GM12872 (cell line): ENCODE measurements at regions not wholly inside any gene's neighbourhood (a gene's known extent, or its start where the extent isn't known, plus 50 kb on each side); places are given as distances from the start of the nearest gene placed in this dataset.

Source experiments
- TF ChIP-seq, protein P1 (sequence below): IDR thresholded peaks from 3 replicates; pipeline ENCODE4 v1.5.1; 2011; ENCODE audit warnings: low read depth, mild to moderate bottlenecking, low read length, moderate library complexity; ENCODE audit not compliant: insufficient read depth

DNA sequence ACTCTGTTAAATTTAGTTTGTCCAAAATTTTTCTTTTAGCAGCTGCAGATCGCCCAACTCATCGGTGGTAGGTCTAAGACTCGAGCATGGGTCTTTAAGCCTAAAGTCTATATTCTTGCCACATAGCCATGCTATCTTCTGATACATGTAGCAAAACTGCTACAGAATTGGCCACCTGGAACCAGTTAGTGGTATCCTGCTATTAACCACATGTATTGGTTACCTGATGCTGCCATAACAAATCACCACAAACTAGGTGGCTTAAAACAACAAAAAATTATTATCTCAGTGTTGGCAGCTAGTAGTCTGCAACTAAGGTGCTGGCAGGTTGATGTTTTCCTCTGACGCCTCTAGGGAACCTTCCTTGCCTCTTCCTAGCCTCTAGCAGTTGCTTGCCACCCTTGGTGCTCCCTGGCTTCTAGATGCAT is 96.7 kb upstream of the PIK3CG start:
- TF ChIP-seq, protein P1, sequence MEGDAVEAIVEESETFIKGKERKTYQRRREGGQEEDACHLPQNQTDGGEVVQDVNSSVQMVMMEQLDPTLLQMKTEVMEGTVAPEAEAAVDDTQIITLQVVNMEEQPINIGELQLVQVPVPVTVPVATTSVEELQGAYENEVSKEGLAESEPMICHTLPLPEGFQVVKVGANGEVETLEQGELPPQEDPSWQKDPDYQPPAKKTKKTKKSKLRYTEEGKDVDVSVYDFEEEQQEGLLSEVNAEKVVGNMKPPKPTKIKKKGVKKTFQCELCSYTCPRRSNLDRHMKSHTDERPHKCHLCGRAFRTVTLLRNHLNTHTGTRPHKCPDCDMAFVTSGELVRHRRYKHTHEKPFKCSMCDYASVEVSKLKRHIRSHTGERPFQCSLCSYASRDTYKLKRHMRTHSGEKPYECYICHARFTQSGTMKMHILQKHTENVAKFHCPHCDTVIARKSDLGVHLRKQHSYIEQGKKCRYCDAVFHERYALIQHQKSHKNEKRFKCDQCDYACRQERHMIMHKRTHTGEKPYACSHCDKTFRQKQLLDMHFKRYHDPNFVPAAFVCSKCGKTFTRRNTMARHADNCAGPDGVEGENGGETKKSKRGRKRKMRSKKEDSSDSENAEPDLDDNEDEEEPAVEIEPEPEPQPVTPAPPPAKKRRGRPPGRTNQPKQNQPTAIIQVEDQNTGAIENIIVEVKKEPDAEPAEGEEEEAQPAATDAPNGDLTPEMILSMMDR, result no peak

DNA sequence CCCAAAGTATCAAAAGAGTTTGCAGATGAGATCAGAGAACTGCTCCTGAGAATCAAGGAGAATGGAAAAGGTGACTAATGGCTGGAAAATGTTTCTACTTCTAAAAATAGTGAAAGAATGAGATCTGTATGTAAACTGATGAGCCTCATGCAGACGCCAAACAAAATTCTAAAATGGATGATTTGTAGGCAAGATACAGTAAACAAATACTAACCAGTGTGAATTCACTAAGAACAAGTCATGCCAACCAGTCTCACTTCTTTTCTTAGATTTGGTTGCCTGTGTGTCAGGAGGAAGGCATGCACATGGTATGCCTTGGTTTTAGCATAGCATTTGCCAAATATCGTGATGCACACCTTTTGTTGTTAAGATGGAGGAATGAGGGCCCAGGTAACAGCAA is 94.9 kb upstream of the PIK3CG start:
- TF ChIP-seq, protein P1, result no peak

DNA sequence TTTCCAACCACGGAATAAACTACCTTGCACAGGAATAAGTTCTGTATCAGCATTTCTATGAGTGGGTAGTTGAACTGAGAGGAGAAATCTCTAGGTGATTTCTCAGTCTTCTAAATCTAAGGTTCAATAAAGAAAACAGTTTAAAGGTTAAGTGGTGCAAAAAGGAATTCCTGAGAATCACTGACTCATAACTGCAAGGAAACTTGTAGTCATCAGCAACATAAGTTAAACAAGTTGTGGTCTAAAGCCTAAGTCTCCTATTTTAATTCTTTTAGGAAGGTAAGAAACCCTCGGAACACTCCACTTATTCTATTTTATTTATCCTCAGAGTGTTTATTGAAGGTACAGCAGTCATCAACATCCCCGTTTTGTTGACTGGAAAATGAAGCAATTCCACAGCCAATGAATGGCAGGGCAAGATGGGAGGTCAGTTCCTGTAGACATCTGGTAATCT is 92.4 kb upstream of the PIK3CG start:
- TF ChIP-seq, protein P1, result no peak

DNA sequence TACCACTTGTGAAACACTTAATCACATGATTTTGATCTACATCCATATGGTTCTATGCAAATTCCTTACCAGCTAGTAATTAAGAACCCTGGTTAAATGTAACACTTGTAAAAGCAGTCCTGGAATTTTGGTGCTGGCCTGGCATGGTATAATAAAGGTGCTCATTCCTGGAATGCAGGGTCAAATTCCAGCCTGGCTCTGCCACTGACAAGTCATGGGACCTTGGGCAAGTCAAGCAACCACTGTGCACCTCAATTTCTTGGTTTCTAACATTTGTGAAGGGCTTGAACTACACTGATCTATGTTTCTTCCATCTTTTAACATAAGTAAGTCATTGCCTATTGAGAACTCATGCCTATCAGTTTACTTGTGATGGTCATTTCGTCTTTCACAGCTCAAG is 91.9 kb upstream of the PIK3CG start:
- TF ChIP-seq, protein P1, result no peak

DNA sequence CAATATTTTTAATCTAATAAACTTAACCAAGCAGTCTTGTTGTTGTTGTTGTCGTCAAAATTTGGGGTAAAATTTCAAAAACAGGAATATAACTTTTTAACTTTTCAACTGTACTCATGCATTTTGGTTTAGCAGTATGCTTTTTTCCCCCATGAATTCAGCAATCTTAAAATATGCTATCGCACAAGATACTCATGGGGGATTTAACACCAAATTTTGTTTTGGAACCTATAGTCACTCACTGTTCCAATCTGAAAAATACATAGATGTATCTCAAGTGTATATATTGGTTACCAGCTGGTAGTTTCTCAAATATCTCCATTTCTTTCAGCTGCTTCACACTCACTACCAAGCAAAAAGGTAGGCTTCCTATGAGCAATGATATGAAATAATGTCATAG is 91.4 kb upstream of the PIK3CG start:
- TF ChIP-seq, protein P1, result no peak

DNA sequence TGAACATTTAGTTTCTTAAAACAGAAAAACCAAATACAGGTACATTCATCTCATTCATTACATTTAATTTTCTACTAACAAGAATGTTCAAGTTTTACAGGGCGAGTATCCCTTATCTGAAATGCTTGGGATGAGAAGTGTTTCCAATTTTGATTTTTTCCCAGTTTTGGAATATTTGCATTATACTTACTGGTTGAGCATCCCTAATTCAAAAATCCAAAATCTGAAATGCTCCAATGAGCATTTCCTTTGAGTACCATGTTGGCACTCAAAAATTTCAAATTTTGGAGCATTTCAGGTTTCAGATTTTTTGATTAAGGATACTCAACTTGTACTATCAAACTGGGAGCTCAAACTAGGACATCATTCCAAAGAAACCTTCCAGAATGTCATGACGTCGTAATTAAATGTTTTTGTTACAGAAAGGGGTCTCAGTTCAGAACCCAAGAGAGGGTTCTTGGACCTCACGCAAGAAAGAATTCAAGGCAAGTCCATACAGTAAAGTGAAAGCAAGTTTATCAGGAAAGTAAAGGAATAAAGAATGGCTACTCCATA is 90.8 kb upstream of the PIK3CG start:
- TF ChIP-seq, protein P1, result no peak

DNA sequence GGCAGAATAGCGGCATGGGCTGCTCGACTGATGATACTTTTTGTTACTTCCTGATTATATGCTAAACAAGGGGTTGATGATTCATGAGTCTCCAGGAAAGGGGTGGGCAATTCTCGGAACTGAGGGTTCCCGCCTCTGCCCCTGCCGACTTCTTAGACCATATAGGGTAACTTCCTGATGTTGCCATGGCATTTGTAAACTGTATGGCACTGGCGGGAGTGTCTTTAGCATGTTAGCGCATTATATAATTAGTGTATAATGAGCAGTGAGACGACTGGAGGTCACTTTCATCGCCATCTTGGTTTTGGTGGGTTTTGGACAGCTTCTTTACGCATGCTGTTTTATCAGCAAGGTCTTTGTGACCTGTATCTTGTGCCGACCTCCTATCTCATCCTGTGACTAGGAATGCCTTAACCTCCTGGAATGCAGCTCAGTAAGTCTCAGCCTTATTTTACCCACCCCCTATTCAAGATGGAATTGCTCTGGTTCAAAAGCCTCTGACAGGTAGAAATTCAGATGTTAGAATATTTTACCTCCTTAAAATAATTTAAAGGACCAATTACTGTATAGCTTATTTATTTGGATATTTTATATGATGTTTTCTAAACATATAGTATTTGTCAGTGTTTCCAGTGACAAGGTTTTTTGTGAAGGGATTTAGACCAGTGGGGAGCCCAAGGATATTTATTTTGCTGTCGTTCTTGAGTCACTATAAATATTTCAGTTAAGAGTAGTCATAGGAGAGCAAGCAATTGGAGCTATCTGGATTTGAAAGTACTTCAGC is 90.1 kb upstream of the PIK3CG start:
- TF ChIP-seq, protein P1, result no peak
